HEK293 (cell line): ENCODE measurements at regions not wholly inside any gene's neighbourhood (a gene's known extent, or its start where the extent isn't known, plus 50 kb on each side); places are given as distances from the start of the nearest gene placed in this dataset.

Experiments
- ZBTB10 ChIP-seq: fragments of 450-650 bp; formaldehyde crosslinking; IDR thresholded peaks from 2 replicates; pipeline ENCODE4 v1.5.1; 2016; ENCODE audit warnings: missing biosample characterization, missing genetic modification characterization
- ZNF114 ChIP-seq: fragments of 450-650 bp; formaldehyde crosslinking; IDR thresholded peaks from 2 replicates; pipeline ENCODE4 v1.5.0; 2017; ENCODE audit warnings: missing biosample characterization, missing genetic modification characterization
- ZNF24 ChIP-seq: fragments of 450-650 bp; formaldehyde crosslinking; IDR thresholded peaks from 2 replicates; pipeline ENCODE4 v1.5.1; 2016; ENCODE audit warnings: missing biosample characterization, missing genetic modification characterization
- ZNF416 ChIP-seq: fragments of 450-650 bp; formaldehyde crosslinking; IDR thresholded peaks from 2 replicates; pipeline ENCODE4 v1.5.1; 2016; ENCODE audit warnings: missing biosample characterization, missing genetic modification characterization
- TF ChIP-seq, protein P1 (sequence below): fragments of 450-650 bp; formaldehyde crosslinking; IDR thresholded peaks from 2 replicates; pipeline ENCODE4 v1.5.1; 2016; ENCODE audit warnings: missing biosample characterization, missing genetic modification characterization

- TF ChIP-seq ZBTB10 (tag by site-specific recombination) (no peak), ZNF114 (tag by site-specific recombination) (no peak), ZNF24 (tag by site-specific recombination) (no peak), ZNF416 (tag by site-specific recombination) (no peak)
- TF ChIP-seq, protein P1, sequence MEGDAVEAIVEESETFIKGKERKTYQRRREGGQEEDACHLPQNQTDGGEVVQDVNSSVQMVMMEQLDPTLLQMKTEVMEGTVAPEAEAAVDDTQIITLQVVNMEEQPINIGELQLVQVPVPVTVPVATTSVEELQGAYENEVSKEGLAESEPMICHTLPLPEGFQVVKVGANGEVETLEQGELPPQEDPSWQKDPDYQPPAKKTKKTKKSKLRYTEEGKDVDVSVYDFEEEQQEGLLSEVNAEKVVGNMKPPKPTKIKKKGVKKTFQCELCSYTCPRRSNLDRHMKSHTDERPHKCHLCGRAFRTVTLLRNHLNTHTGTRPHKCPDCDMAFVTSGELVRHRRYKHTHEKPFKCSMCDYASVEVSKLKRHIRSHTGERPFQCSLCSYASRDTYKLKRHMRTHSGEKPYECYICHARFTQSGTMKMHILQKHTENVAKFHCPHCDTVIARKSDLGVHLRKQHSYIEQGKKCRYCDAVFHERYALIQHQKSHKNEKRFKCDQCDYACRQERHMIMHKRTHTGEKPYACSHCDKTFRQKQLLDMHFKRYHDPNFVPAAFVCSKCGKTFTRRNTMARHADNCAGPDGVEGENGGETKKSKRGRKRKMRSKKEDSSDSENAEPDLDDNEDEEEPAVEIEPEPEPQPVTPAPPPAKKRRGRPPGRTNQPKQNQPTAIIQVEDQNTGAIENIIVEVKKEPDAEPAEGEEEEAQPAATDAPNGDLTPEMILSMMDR: no peak
These were observed 528.3 kb upstream of the CFAP20DC start for GRCh38 chr3:59578129-59578528.
